ENCODE measurements at regions not wholly inside any gene's neighbourhood (a gene's known extent, or its start where the extent isn't known, plus 50 kb on each side); places are given as distances from the start of the nearest gene placed in this dataset.
A peak's percentile ranks its signal among the peaks of the same experiment; 100 is the strongest.

- no peaks in the 10 kb centered on the region for H3K36me3 ChIP-seq (ENCODE audit: control insufficient read depth, insufficient read depth, low read length)
- H3K4me1 ChIP-seq (ENCODE audit: control insufficient read depth, insufficient read depth, low read length), result no peaks in the 10 kb centered on the region
- H3K27me3 ChIP-seq (ENCODE audit: control insufficient read depth, insufficient read depth, low read length), result no peaks in the 10 kb centered on the region
- no peak overlapping the region for H3K27ac ChIP-seq (ENCODE audit: low read length)
- H3K4me3 ChIP-seq (ENCODE audit: low read length), result no peak overlapping the region
- no peaks in the 10 kb centered on the region for H3K9me3 ChIP-seq (replicated peaks; ENCODE audit: control insufficient read depth, low read depth, low read length)
- WGBS (ENCODE audit: insufficient coverage), result 80% methylated on average over 2 of the region's 3 CpGs
- no peak for DNase-seq
Observed at GRCh38 chr13:47188802-47189201, 291.9 kb upstream of the HTR2A start.

GRCh38 chr13:47186471-47186870 is 289.6 kb upstream of the HTR2A start:
- H3K27me3 ChIP-seq (ENCODE audit: control insufficient read depth, insufficient read depth, low read length), result no peaks in the 10 kb centered on the region
- no peaks in the 10 kb centered on the region for H3K36me3 ChIP-seq (ENCODE audit: control insufficient read depth, insufficient read depth, low read length)
- WGBS (ENCODE audit: insufficient coverage), result 80% methylated on average over 1 of the region's 2 CpGs
- no peak for DNase-seq
- no peaks in the 10 kb centered on the region for H3K9me3 ChIP-seq (replicated peaks; ENCODE audit: control insufficient read depth, low read depth, low read length)
- no peak overlapping the region for H3K27ac ChIP-seq (ENCODE audit: low read length)
- no peak overlapping the region for H3K4me3 ChIP-seq (ENCODE audit: low read length)
- no peaks in the 10 kb centered on the region for H3K4me1 ChIP-seq (ENCODE audit: control insufficient read depth, insufficient read depth, low read length)

GRCh38 chr13:47184321-47184720 is 287.5 kb upstream of the HTR2A start:
- Histone ChIP-seq H3K27me3 (ENCODE audit: control insufficient read depth, insufficient read depth, low read length) (no peaks in the 10 kb centered on the region), H3K4me3 (ENCODE audit: low read length) (no peak overlapping the region), H3K9me3 (replicated peaks; ENCODE audit: control insufficient read depth, low read depth, low read length) (no peaks in the 10 kb centered on the region), H3K27ac (ENCODE audit: low read length) (peak overlapping the region; percentile 38), H3K4me1 (ENCODE audit: control insufficient read depth, insufficient read depth, low read length) (no peaks in the 10 kb centered on the region), H3K36me3 (ENCODE audit: control insufficient read depth, insufficient read depth, low read length) (no peaks in the 10 kb centered on the region)
- DNase-seq, result peak; percentile 93

GRCh38 chr13:47179321-47179720 is 282.5 kb upstream of the HTR2A start:
- no peaks in the 10 kb centered on the region for H3K4me1 ChIP-seq (ENCODE audit: control insufficient read depth, insufficient read depth, low read length)
- no peaks in the 10 kb centered on the region for H3K9me3 ChIP-seq (replicated peaks; ENCODE audit: control insufficient read depth, low read depth, low read length)
- H3K27me3 ChIP-seq (ENCODE audit: control insufficient read depth, insufficient read depth, low read length), result no peaks in the 10 kb centered on the region
- no CpG with 5 or more reads among the region's 3 CpGs for WGBS (ENCODE audit: insufficient coverage)
- no peak overlapping the region for H3K4me3 ChIP-seq (ENCODE audit: low read length)
- peak; percentile 22 for DNase-seq
- no peaks in the 10 kb centered on the region for H3K36me3 ChIP-seq (ENCODE audit: control insufficient read depth, insufficient read depth, low read length)
- H3K27ac ChIP-seq (ENCODE audit: low read length), result no peak overlapping the region

GRCh38 chr13:47178090-47178950 is 281.5 kb upstream of the HTR2A start:
- peak; percentile 18 for DNase-seq
- no peak overlapping the region for H3K4me3 ChIP-seq (ENCODE audit: low read length)
- H3K9me3 ChIP-seq (replicated peaks; ENCODE audit: control insufficient read depth, low read depth, low read length), result no peaks in the 10 kb centered on the region
- H3K4me1 ChIP-seq (ENCODE audit: control insufficient read depth, insufficient read depth, low read length), result no peaks in the 10 kb centered on the region
- no peaks in the 10 kb centered on the region for H3K27me3 ChIP-seq (ENCODE audit: control insufficient read depth, insufficient read depth, low read length)
- 67% methylated on average over 3 of the region's 5 CpGs for WGBS (ENCODE audit: insufficient coverage)
- H3K27ac ChIP-seq (ENCODE audit: low read length), result no peak overlapping the region
- no peaks in the 10 kb centered on the region for H3K36me3 ChIP-seq (ENCODE audit: control insufficient read depth, insufficient read depth, low read length)

GRCh38 chr13:47175172-47175866 is 278.5 kb upstream of the HTR2A start:
- no peaks in the 10 kb centered on the region for H3K9me3 ChIP-seq (replicated peaks; ENCODE audit: control insufficient read depth, low read depth, low read length)
- no peak overlapping the region for H3K4me3 ChIP-seq (ENCODE audit: low read length)
- no peak overlapping the region for H3K27ac ChIP-seq (ENCODE audit: low read length)
- H3K36me3 ChIP-seq (ENCODE audit: control insufficient read depth, insufficient read depth, low read length), result no peaks in the 10 kb centered on the region
- WGBS (ENCODE audit: insufficient coverage), result 9% methylated on average over 1 of the region's 3 CpGs
- no peaks in the 10 kb centered on the region for H3K27me3 ChIP-seq (ENCODE audit: control insufficient read depth, insufficient read depth, low read length)
- DNase-seq, result no peak
- no peaks in the 10 kb centered on the region for H3K4me1 ChIP-seq (ENCODE audit: control insufficient read depth, insufficient read depth, low read length)

- no peaks in the 10 kb centered on the region for H3K27me3 ChIP-seq (ENCODE audit: control insufficient read depth, insufficient read depth, low read length)
- no peak overlapping the region for H3K4me3 ChIP-seq (ENCODE audit: low read length)
- H3K36me3 ChIP-seq (ENCODE audit: control insufficient read depth, insufficient read depth, low read length), result no peaks in the 10 kb centered on the region
- H3K27ac ChIP-seq (ENCODE audit: low read length), result no peak overlapping the region
- no peaks in the 10 kb centered on the region for H3K9me3 ChIP-seq (replicated peaks; ENCODE audit: control insufficient read depth, low read depth, low read length)
- whole genome bisulfite sequencing (ENCODE audit: insufficient coverage), result no CpG with 5 or more reads among the region's 1 CpG
- no peaks in the 10 kb centered on the region for H3K4me1 ChIP-seq (ENCODE audit: control insufficient read depth, insufficient read depth, low read length)
- DNase-seq, result peak; percentile 56
Observed at GRCh38 chr13:47170971-47171370, 274.1 kb upstream of the HTR2A start.

- Histone ChIP-seq H3K36me3 (ENCODE audit: control insufficient read depth, insufficient read depth, low read length) (no peaks in the 10 kb centered on the region), H3K4me1 (ENCODE audit: control insufficient read depth, insufficient read depth, low read length) (no peaks in the 10 kb centered on the region), H3K27me3 (ENCODE audit: control insufficient read depth, insufficient read depth, low read length) (no peaks in the 10 kb centered on the region), H3K4me3 (ENCODE audit: low read length) (no peak overlapping the region), H3K27ac (ENCODE audit: low read length) (no peak overlapping the region), H3K9me3 (replicated peaks; ENCODE audit: control insufficient read depth, low read depth, low read length) (no peaks in the 10 kb centered on the region)
- WGBS (ENCODE audit: insufficient coverage), result 26% methylated on average over 5 of the region's 7 CpGs
- DNase-seq, result peak; percentile 18
Observed at GRCh38 chr13:47168618-47169017, 271.8 kb upstream of the HTR2A start.

- H3K27me3 ChIP-seq (ENCODE audit: control insufficient read depth, insufficient read depth, low read length), result no peaks in the 10 kb centered on the region
- no peaks in the 10 kb centered on the region for H3K9me3 ChIP-seq (replicated peaks; ENCODE audit: control insufficient read depth, low read depth, low read length)
- H3K4me3 ChIP-seq (ENCODE audit: low read length), result no peak overlapping the region
- H3K27ac ChIP-seq (ENCODE audit: low read length), result no peak overlapping the region
- DNase-seq, result peak; percentile 40
- no peaks in the 10 kb centered on the region for H3K4me1 ChIP-seq (ENCODE audit: control insufficient read depth, insufficient read depth, low read length)
- WGBS (ENCODE audit: insufficient coverage), result no CpG with 5 or more reads among the region's 6 CpGs
- H3K36me3 ChIP-seq (ENCODE audit: control insufficient read depth, insufficient read depth, low read length), result no peaks in the 10 kb centered on the region
Observed at GRCh38 chr13:47168066-47168465, 271.2 kb upstream of the HTR2A start.

GRCh38 chr13:47166336-47166735 is 269.5 kb upstream of the HTR2A start:
- H3K27ac ChIP-seq (ENCODE audit: low read length), result no peak overlapping the region
- H3K27me3 ChIP-seq (ENCODE audit: control insufficient read depth, insufficient read depth, low read length), result no peaks in the 10 kb centered on the region
- H3K4me1 ChIP-seq (ENCODE audit: control insufficient read depth, insufficient read depth, low read length), result no peaks in the 10 kb centered on the region
- no peak for DNase-seq
- WGBS (ENCODE audit: insufficient coverage), result no CpG with 5 or more reads among the region's 4 CpGs
- H3K9me3 ChIP-seq (replicated peaks; ENCODE audit: control insufficient read depth, low read depth, low read length), result no peaks in the 10 kb centered on the region
- no peaks in the 10 kb centered on the region for H3K36me3 ChIP-seq (ENCODE audit: control insufficient read depth, insufficient read depth, low read length)
- H3K4me3 ChIP-seq (ENCODE audit: low read length), result no peak overlapping the region

All from muscle of leg (tissue), 3 donors.